ENCODE measurements at regions not wholly inside any gene's neighbourhood (a gene's known extent, or its start where the extent isn't known, plus 50 kb on each side); places are given as distances from the start of the nearest gene placed in this dataset.
"Not testable (repeated sequence)": the region's sequence is repeated elsewhere in the genome, so short reads cannot be mapped to it uniquely, and the experiment has no call there.

DNA sequence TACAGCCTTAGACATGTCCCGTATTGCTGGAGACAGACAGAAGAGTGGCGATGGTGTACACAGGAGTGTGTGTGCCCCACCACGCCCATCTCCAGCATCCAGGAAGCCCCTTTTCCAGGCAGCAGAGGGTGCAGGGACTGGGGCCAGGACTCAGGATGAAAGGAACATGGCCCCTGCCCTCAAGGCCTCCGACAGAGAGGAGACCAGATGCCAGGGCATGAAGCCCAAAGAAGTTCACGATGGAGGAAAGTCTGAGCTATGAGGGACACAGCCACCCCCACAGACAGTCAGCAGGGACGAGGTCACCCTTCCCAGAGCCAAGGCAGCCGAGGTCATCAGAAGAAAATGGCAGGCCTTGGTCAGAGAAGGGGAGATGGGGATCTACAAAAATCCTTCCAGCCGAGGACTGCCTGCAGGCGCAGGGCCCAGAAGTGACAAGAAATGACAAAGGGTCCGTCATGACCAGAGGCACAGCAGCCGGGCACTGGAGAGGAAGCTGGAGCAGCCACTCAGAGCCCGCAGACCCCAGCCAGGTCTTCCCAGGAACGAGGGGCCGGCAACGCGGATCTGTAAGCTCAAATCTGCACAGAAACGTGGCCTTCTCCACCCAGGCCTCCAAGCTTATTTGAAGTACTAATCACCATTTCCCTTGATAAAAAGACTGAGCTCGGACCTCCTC, 78.7 kb upstream of the PPP2R2D start:
- 70 to 75% methylated on average over 18 of the region's 18 CpGs for WGBS, 2 donors
- H3K4me1 ChIP-seq: no peaks in the 10 kb centered on the region
- no peak for DNase-seq (ENCODE audit: low spot score in 2 of 2)
- H3K9me3 ChIP-seq: no peaks in the 10 kb centered on the region
- no peaks in the 10 kb centered on the region for H3K36me3 ChIP-seq
- H3K4me3 ChIP-seq: no peak overlapping the region
- no peak overlapping the region for H3K27ac ChIP-seq
- TF ChIP-seq POLR2A (IDR thresholded peaks at IDR 0.05) (no peak), EP300 (IDR thresholded peaks at IDR 0.05) (no peak)
- TF ChIP-seq, protein P1, sequence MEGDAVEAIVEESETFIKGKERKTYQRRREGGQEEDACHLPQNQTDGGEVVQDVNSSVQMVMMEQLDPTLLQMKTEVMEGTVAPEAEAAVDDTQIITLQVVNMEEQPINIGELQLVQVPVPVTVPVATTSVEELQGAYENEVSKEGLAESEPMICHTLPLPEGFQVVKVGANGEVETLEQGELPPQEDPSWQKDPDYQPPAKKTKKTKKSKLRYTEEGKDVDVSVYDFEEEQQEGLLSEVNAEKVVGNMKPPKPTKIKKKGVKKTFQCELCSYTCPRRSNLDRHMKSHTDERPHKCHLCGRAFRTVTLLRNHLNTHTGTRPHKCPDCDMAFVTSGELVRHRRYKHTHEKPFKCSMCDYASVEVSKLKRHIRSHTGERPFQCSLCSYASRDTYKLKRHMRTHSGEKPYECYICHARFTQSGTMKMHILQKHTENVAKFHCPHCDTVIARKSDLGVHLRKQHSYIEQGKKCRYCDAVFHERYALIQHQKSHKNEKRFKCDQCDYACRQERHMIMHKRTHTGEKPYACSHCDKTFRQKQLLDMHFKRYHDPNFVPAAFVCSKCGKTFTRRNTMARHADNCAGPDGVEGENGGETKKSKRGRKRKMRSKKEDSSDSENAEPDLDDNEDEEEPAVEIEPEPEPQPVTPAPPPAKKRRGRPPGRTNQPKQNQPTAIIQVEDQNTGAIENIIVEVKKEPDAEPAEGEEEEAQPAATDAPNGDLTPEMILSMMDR (IDR thresholded peaks at IDR 0.05): no peak
- no peaks in the 10 kb centered on the region for H3K27me3 ChIP-seq

DNA sequence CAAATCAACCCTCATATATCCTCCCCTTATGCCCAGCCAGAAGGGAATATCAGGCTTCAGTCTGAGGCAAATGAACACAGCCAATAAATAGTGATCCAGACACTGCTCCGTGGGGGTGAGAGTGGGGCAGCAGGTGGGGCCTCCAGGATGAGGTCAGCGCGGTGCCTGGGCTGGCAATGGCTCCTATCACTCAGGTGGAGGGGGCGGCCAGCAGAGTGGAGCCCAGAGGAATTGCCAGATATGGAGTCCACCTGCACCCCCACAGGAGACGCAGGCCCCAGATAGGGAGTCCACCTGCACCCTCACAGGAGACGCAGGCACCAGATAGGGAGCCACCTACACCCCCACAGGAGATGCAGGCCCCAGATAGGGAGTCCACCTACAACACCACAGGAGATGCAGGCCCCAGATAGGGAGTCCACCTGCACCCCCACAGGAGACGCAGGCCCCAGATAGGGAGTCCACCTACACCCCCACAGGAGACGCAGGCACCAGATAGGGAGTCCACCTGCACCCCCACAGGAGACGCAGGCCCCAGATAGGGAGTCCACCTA, 78.0 kb upstream of the PPP2R2D start:
- Histone ChIP-seq H3K27me3 (no peaks in the 10 kb centered on the region), H3K27ac (no peak overlapping the region), H3K9me3 (peaks cover 0 to 5% (median 0%) of the 10 kb centered on the region in 4 donors), H3K4me3 (no peak overlapping the region), H3K36me3 (no peaks in the 10 kb centered on the region), H3K4me1 (no peaks in the 10 kb centered on the region)
- DNase-seq (ENCODE audit: low spot score in 2 of 2): no peak
- TF ChIP-seq, protein P1 (IDR thresholded peaks at IDR 0.05): no peak
- TF ChIP-seq POLR2A (IDR thresholded peaks at IDR 0.05): no peak
- TF ChIP-seq EP300 (IDR thresholded peaks at IDR 0.05): no peak
- WGBS, 2 donors: 82 to 94% methylated on average over 7 to 9 of the region's 9 CpGs

DNA sequence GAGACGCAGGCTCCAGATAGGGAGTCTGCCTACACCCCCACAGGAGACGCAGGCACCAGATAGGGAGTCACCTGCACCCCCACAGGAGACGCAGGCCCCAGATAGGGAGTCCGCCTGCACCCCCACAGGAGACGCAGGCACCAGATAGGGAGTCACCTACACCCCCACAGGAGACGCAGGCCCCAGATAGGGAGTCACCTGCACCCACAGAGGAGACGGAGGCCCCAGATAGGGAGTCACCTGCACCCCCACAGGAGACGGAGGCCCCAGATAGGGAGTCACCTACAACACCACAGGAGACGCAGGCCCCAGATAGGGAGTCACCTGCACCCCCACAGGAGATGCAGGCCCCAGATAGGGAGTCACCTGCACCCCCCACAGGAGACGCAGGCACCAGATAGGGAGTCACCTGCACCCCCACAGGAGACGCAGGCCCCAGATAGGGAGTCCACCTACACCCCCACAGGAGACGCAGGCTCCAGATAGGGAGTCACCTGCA, 77.2 kb upstream of the PPP2R2D start:
- not testable (repeated sequence) for H3K4me3 ChIP-seq; H3K27me3 ChIP-seq; DNase-seq (ENCODE audit: low spot score in 2 of 2); H3K4me1 ChIP-seq; H3K36me3 ChIP-seq; H3K27ac ChIP-seq
- WGBS, 2 donors: 83 to 91% methylated on average over 4 to 10 of the region's 12 CpGs
- H3K9me3 ChIP-seq: peaks cover 0 to 10% (median 0%) of the 10 kb centered on the region in 4 donors

DNA sequence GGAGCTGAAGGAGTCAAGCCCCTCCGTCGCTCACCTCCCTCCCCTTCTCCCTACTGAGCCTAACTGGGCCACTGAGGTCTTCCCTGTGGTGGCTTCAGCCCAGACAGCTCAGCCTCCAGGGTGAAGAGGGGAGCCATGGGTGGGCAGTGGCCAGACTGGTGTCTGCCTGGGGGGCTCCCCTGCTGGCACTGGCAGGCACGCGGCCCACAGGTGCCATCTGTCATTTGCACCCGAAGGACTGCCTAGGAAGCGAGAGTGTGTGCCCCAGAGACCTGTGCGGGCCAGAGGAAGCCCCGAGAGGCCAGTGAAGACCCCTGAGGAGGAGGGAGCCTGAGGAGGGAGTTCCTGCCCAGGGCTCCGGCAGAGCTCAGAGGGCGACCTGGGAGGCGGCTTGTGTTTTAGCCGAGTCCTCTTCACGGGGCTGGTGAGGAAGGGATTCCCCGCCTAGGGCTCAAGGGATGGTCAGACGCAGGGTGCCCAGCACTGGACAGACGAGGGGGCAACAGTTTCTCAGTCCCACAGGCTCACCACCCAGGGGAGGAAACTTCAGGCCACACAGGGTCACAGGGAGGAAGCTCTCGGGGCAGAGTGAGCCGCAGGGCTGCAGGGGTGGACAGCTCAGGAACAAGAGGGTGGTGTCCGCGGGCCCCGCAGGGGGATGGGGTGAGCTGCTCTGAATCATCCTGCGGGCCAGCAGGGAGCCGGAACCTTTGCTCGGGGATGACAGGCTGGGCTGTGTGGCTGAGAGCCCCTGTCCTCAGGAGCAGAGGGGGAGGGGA, 76.2 kb upstream of the PPP2R2D start:
- TF ChIP-seq EP300 (IDR thresholded peaks at IDR 0.05): no peak
- no peak for TF ChIP-seq POLR2A (IDR thresholded peaks at IDR 0.05)
- TF ChIP-seq, protein P1 (IDR thresholded peaks at IDR 0.05): no peak
- Histone ChIP-seq H3K4me1 (no peaks in the 10 kb centered on the region), H3K9me3 (peaks cover 0 to 10% (median 0%) of the 10 kb centered on the region in 4 donors), H3K4me3 (no peak overlapping the region), H3K27me3 (no peaks in the 10 kb centered on the region), H3K36me3 (no peaks in the 10 kb centered on the region), H3K27ac (no peak overlapping the region)
- WGBS, 2 donors: 33 to 39% methylated on average over 18 to 23 of the region's 24 CpGs
- DNase-seq (ENCODE audit: low spot score in 2 of 2): no peak

DNA sequence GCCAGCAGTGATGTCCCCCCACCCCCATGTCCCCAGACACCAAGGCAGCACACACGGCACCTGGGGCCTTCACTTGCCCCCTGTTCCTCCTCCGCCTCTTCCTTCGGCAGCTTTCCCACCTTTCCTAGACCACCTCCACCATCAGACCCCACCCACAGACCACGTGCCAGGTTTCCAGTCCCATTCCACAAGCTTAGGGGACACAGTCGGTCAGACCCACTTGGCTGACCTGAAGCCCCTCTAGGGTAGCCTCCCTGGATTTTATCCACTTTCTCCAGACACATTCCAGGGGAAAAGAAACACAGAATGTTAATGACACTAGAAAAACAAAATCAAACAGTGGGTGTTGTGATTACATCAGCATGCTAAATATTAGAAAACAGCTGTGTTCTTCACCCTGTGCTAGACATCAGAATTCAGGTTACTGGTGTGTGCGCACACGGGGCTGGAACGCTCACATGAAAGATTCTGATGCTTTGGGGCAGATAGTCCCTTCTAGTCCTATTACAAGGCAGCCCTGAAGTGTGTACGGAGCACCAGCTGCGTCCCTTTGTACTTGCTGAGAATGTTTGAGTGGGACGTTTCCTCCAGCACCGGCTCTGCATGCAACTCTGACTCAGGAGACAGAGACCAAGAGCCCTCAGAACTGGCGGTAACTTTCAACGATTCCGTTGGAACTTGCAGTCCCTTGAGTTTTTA, 75.5 kb upstream of the PPP2R2D start:
- H3K9me3 ChIP-seq: peaks cover 0 to 10% (median 0%) of the 10 kb centered on the region in 4 donors
- H3K27me3 ChIP-seq: no peaks in the 10 kb centered on the region
- H3K4me1 ChIP-seq: no peaks in the 10 kb centered on the region
- H3K36me3 ChIP-seq: no peaks in the 10 kb centered on the region
- 32 to 39% methylated on average over 14 to 15 of the region's 15 CpGs for WGBS, 2 donors
- no peak for DNase-seq (ENCODE audit: low spot score in 2 of 2)
- no peak overlapping the region for H3K4me3 ChIP-seq
- TF ChIP-seq, protein P1 (IDR thresholded peaks at IDR 0.05): no peak
- TF ChIP-seq POLR2A (IDR thresholded peaks at IDR 0.05): no peak
- TF ChIP-seq EP300 (IDR thresholded peaks at IDR 0.05): no peak
- H3K27ac ChIP-seq: no peak overlapping the region
